GM12878 (cell line): ENCODE measurements at regions not wholly inside any gene's neighbourhood (a gene's known extent, or its start where the extent isn't known, plus 50 kb on each side); places are given as distances from the start of the nearest gene placed in this dataset.
A peak's percentile ranks its signal among the peaks of the same experiment; 100 is the strongest.

ENCODE experiments used
- ATAC-seq: fragments of 200-7000 bp; cut with Tn5 transposase; 3 replicates; pipeline ENCODE4 v1.9.1; 2020; ENCODE audit warnings: mild to moderate bottlenecking, moderate library complexity
- BruUV-seq: library from RNA; stranded (reverse); fragments of 400-500 nt; replicated peaks from 2 replicates; lab custom pipeline; 2021; lab: Mats Ljungman, UMichigan
- CTCF ChIA-PET: fragments of 300-600 bp; sonication (Branson Sonifier 250); formaldehyde crosslinking; extraction: SDS; loops from one replicate; lab custom pipeline; 2021; ENCODE audit warnings: inconsistent platforms; lab: Yijun Ruan, JAX
- POLR2A ChIA-PET: fragments of 350-600 bp; formaldehyde crosslinking; extraction: SDS; loops from one replicate; lab custom pipeline; 2021; ENCODE audit warnings: inconsistent platforms; lab: Charles Lee
- RAD21 ChIA-PET: fragments of 300-600 bp; sonication (Branson Sonifier 250); formaldehyde crosslinking; loops from one replicate; lab custom pipeline; 2023; ENCODE audit warnings: antibody characterized with exemption; ENCODE audit not compliant: unreplicated experiment; lab: Charles Lee
- SMC1A ChIA-PET: fragments of 300-600 bp; sonication (Branson Sonifier 250); formaldehyde crosslinking; loops from one replicate; lab custom pipeline; 2023; ENCODE audit not compliant: unreplicated experiment, uncharacterized antibody; lab: Charles Lee
- DNase-seq: peaks from one replicate; pipeline ENCODE4 v3.0.0-alpha.2; 2011; ENCODE audit warnings: low read depth, low spot score
- FAIRE-seq: peaks from 3 replicates; lab custom pipeline; 2011; peaks lifted over from hg19 to GRCh38; lab: Jason Lieb, UNC
- H2AFZ ChIP-seq: 2 replicates; pipeline ENCODE4 v1.6.0; 2011; ENCODE audit warnings: low read depth, low read length, control low read depth; ENCODE audit not compliant: control insufficient read depth
- H3K27ac ChIP-seq: 2 replicates; pipeline ENCODE4 v1.5.1; 2011; ENCODE audit warnings: control low read depth; ENCODE audit not compliant: control insufficient read depth, insufficient read depth
- H3K27me3 ChIP-seq, 2 experiments: replicated peaks in 1 of 2; 2 replicates each; pipeline versions ENCODE4 v1.6.0 to v1.6.1; 2011; ENCODE audit warnings: low read length in 1 of 2; ENCODE audit not compliant: control insufficient read depth in 2 of 2, insufficient read depth in 2 of 2
- H3K36me3 ChIP-seq, 2 experiments: 2 replicates each; pipeline ENCODE4 v1.5.1; 2011; ENCODE audit warnings: low read length in 1 of 2; ENCODE audit not compliant: control insufficient read depth in 2 of 2, insufficient read depth in 2 of 2
- H3K4me1 ChIP-seq: 2 replicates; pipeline ENCODE4 v1.6.1; 2011; ENCODE audit warnings: mild to moderate bottlenecking, low read length, moderate library complexity, mixed read lengths; ENCODE audit not compliant: control insufficient read depth, insufficient read depth
- H3K4me2 ChIP-seq: 2 replicates; pipeline ENCODE4 v1.6.0; 2011; ENCODE audit warnings: control low read depth; ENCODE audit not compliant: control insufficient read depth, insufficient read depth
- H3K4me3 ChIP-seq: fragments of 200-600 bp; sonication (generic); 2 replicates; pipeline ENCODE4 v1.5.1; 2016
- H3K79me2 ChIP-seq: 2 replicates; pipeline ENCODE4 v1.6.0; 2011; ENCODE audit warnings: low read length; ENCODE audit not compliant: control insufficient read depth, insufficient read depth
- H3K9ac ChIP-seq: 2 replicates; pipeline ENCODE4 v1.8.0; 2011; ENCODE audit warnings: low read length, control low read depth, mixed read lengths; ENCODE audit not compliant: control insufficient read depth, insufficient read depth
- H3K9me3 ChIP-seq: replicated peaks from 3 replicates; pipeline ENCODE4 v1.5.1; 2011; ENCODE audit warnings: mild to moderate bottlenecking, low read length; ENCODE audit not compliant: control insufficient read depth, insufficient read depth
- H4K20me1 ChIP-seq: 2 replicates; pipeline ENCODE4 v1.6.0; 2011; ENCODE audit not compliant: control insufficient read depth, insufficient read depth
- CTCF ChIP-seq, 3 experiments: IDR thresholded peaks in 2 of 3; conservative IDR thresholded peaks in 1 of 3; 2 replicates each; pipeline ENCODE4 v1.5.1; 2011; ENCODE audit warnings: low read depth in 3 of 3, low read length in 3 of 3, mild to moderate bottlenecking in 3 of 3, control low read depth in 2 of 3, moderate library complexity in 2 of 3, inconsistent platforms in 1 of 3, mixed read lengths in 1 of 3; ENCODE audit not compliant: control insufficient read depth in 2 of 3, insufficient read depth in 1 of 3; ENCODE audit errors: extremely low read depth in 1 of 3
- RAD21 ChIP-seq: IDR thresholded peaks from 2 replicates; pipeline ENCODE4 v1.6.1; 2011; ENCODE audit warnings: mild to moderate bottlenecking, low read depth, low read length, moderate library complexity; ENCODE audit not compliant: insufficient read depth
- REST ChIP-seq: IDR thresholded peaks from 2 replicates; pipeline ENCODE4 v1.6.1; 2012; ENCODE audit warnings: mild to moderate bottlenecking, low read depth, low read length
- SPI1 ChIP-seq: IDR thresholded peaks from 2 replicates; pipeline ENCODE4 v1.6.1; 2011; ENCODE audit warnings: low read depth, mild to moderate bottlenecking, low read length, moderate library complexity, borderline replicate concordance; ENCODE audit not compliant: insufficient read depth
- TAF1 ChIP-seq: IDR thresholded peaks from 2 replicates; pipeline ENCODE4 v1.6.1; 2011; ENCODE audit warnings: mild to moderate bottlenecking, low read depth, low read length, borderline replicate concordance
- in situ Hi-C: fragments of 300-500 bp; cut with MboI; formaldehyde crosslinking; loops from 9 replicates; pipeline ENCODE4 v1.14.3; 2018; ENCODE audit warnings: mixed read lengths
- intact Hi-C: fragments of 100-400 bp; cut with micrococcal nuclease; formaldehyde crosslinking; loops from one replicate; pipeline ENCODE4 v1.14.2; 2022; ENCODE audit not compliant: unreplicated experiment

GRCh38 chr6:76351275-76351674 lies 278.8 kb upstream of the IMPG1 start:
- H3K4me3 ChIP-seq: no peak overlapping the region
- ChIA-PET RAD21 (interaction anchor here (2.8 kb wide), 1 partner anchor 76 kb away, joined by 12 read pairs; no protein-coding TSS in a partner anchor), POLR2A (no interaction called here), CTCF (interaction anchor here (1.4 to 2.9 kb wide), 4 partner anchors 9 to 458 kb away, joined by 3 to 16 read pairs (median 11); no protein-coding TSS in a partner anchor), SMC1A (no interaction called here)
- no peaks in the 10 kb centered on the region for H3K9me3 ChIP-seq
- peak; percentile 54 for ATAC-seq
- FAIRE-seq: no peak
- H2AFZ ChIP-seq: no peak overlapping the region
- no peak overlapping the region for H3K4me2 ChIP-seq
- no peak overlapping the region for H3K27ac ChIP-seq
- intact Hi-C loops: loop anchor here (5.0 kb wide), 1 partner anchor 414 kb away; no protein-coding TSS in a partner anchor
- BruUV-seq: no TSS peak
- DNase-seq: no peak
- no peaks in the 10 kb centered on the region for H3K4me1 ChIP-seq
- in situ Hi-C loops: no loop called here
- no peaks in the 10 kb centered on the region for H4K20me1 ChIP-seq
- no peak overlapping the region for H3K9ac ChIP-seq
- no peaks in the 10 kb centered on the region for H3K36me3 ChIP-seq
- H3K79me2 ChIP-seq: no peaks in the 10 kb centered on the region
- no peaks in the 10 kb centered on the region for H3K27me3 ChIP-seq
- peak; percentile 11 to 33 (median 31); a peak in 2 of 6 replicates for TF ChIP-seq CTCF (IDR thresholded peaks at IDR 0.05 in 2 of 3, conservative IDR thresholded peaks at IDR 0.05 in 1 of 3; ENCODE audit: control insufficient read depth in 2 of 3, extremely low read depth in 1 of 3, insufficient read depth in 1 of 3, low read depth in 3 of 3, low read length in 3 of 3)
- TF ChIP-seq RAD21: peak; percentile 35; the same call in 1 of the 2 replicates
- no peak for TF ChIP-seq SPI1

- no peaks in the 10 kb centered on the region for H3K27me3 ChIP-seq
- H3K79me2 ChIP-seq: no peaks in the 10 kb centered on the region
- ChIA-PET RAD21 (no interaction called here), SMC1A (no interaction called here), POLR2A (no interaction called here), CTCF (interaction anchor here (1.0 kb wide), 1 partner anchor 412 kb away, joined by 3 read pairs; no protein-coding TSS in a partner anchor)
- H3K27ac ChIP-seq: no peak overlapping the region
- no TSS peak for BruUV-seq
- in situ Hi-C loops: no loop called here
- H3K4me1 ChIP-seq: no peaks in the 10 kb centered on the region
- H2AFZ ChIP-seq: no peak overlapping the region
- ATAC-seq (no peak), DNase-seq (no peak), FAIRE-seq (no peak)
- peak; percentile 36; the same call in 1 of the 2 replicates for TF ChIP-seq REST
- TF ChIP-seq TAF1: no peak
- H3K4me2 ChIP-seq: no peak overlapping the region
- intact Hi-C loops: no loop called here
- H3K4me3 ChIP-seq: no peak overlapping the region
- H3K36me3 ChIP-seq: no peaks in the 10 kb centered on the region
- no peaks in the 10 kb centered on the region for H3K9me3 ChIP-seq
- no peak overlapping the region for H3K9ac ChIP-seq
- no peaks in the 10 kb centered on the region for H4K20me1 ChIP-seq
These were observed 275.1 kb upstream of the IMPG1 start for GRCh38 chr6:76347539-76347938.
